Endothelial cell (in vitro differentiated cells): ENCODE measurements at regions not wholly inside any gene's neighbourhood (a gene's known extent, or its start where the extent isn't known, plus 50 kb on each side); places are given as distances from the start of the nearest gene placed in this dataset.

Experiments used
- DNase-seq: peaks from one replicate; pipeline ENCODE4 v3.0.0; 2021; ENCODE audit warnings: low spot score
- H3K27ac Mint-ChIP-seq: one replicate; pipeline ENCODE4 v1.8.0; 2021; ENCODE audit warnings: mixed read lengths, inconsistent platforms; ENCODE audit not compliant: unreplicated experiment
- H3K27me3 Mint-ChIP-seq: one replicate; pipeline ENCODE4 v1.8.0; 2021; ENCODE audit warnings: mild to moderate bottlenecking, moderate library complexity, mixed read lengths, inconsistent platforms; ENCODE audit not compliant: unreplicated experiment
- H3K36me3 Mint-ChIP-seq: one replicate; pipeline ENCODE4 v1.8.0; 2021; ENCODE audit warnings: mild to moderate bottlenecking, low read depth, mixed read lengths, inconsistent platforms; ENCODE audit not compliant: unreplicated experiment
- H3K4me1 Mint-ChIP-seq: one replicate; pipeline ENCODE4 v1.8.0; 2021; ENCODE audit warnings: mild to moderate bottlenecking, mixed read lengths, inconsistent platforms; ENCODE audit not compliant: unreplicated experiment
- H3K4me3 Mint-ChIP-seq: one replicate; pipeline ENCODE4 v1.8.0; 2021; ENCODE audit warnings: mild to moderate bottlenecking, mixed read lengths, inconsistent platforms; ENCODE audit not compliant: unreplicated experiment
- H3K9me3 Mint-ChIP-seq: one replicate; pipeline ENCODE4 v1.8.0; 2021; ENCODE audit warnings: mixed read lengths, inconsistent platforms; ENCODE audit not compliant: unreplicated experiment
- TF ChIP-seq, protein P1 (sequence below): fragments of 200-600 bp; sonication (generic); IDR thresholded peaks from one replicate; pipeline ENCODE4 v1.5.0; 2021; ENCODE audit warnings: antibody characterized with exemption; ENCODE audit not compliant: unreplicated experiment

DNA sequence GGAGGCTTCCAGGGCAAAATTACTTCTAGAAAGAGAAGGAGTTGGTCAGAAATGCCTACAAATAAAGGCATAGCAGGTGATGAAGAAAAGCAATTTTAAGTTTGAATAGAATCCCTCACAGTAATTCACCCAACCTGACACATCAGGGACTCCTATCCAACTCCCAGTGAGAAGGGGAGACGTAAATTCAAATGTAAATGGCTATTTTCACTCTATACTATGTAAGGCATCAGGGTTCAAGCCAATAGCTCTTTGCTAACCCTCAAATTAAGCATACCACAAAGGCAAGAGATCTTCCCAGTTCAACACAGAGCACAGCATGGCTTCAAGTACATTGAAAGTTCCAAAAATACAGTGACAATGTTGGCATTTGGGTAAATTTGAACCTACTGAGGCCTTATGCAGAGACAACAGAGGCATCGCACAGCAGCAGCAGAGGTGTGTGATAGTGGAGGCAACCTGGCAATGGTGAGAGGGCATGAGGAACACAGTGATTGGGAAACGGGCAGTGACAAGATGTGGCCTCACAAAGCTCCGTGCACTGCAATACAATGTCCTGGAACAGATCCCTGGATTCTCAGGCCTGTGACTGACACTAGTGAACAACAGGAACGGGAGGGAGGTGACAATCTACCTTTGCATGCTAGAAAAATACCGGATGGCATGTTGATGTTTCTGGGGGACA is 95.7 kb downstream of the VSTM2A start:
- TF ChIP-seq, protein P1, sequence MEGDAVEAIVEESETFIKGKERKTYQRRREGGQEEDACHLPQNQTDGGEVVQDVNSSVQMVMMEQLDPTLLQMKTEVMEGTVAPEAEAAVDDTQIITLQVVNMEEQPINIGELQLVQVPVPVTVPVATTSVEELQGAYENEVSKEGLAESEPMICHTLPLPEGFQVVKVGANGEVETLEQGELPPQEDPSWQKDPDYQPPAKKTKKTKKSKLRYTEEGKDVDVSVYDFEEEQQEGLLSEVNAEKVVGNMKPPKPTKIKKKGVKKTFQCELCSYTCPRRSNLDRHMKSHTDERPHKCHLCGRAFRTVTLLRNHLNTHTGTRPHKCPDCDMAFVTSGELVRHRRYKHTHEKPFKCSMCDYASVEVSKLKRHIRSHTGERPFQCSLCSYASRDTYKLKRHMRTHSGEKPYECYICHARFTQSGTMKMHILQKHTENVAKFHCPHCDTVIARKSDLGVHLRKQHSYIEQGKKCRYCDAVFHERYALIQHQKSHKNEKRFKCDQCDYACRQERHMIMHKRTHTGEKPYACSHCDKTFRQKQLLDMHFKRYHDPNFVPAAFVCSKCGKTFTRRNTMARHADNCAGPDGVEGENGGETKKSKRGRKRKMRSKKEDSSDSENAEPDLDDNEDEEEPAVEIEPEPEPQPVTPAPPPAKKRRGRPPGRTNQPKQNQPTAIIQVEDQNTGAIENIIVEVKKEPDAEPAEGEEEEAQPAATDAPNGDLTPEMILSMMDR, result no peak
- Mint-ChIP-seq H3K4me3 (no peak overlapping the region), H3K27me3 (no peaks in the 10 kb centered on the region), H3K27ac (no peak overlapping the region), H3K36me3 (no peaks in the 10 kb centered on the region), H3K4me1 (no peaks in the 10 kb centered on the region), H3K9me3 (no peaks in the 10 kb centered on the region)
- no peak for DNase-seq

DNA sequence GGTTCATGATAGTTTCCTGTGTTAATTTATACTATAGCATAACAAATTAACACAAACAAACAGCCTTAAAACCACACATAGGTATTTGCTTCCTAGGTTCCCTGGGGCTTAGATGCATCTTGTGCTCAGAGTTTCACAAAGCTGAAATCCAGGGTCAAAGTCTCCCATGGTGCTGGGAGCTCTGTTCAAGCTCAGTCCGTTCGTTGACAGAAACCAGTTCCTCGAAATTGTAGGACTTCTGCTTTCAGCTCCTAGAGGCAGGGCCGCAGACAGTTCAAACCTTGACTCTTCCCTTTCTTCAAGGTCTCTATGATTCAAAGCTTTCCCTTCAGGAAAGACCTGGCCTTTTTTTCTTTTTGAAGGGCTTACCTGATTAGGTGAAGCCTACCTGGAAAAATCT is 90.5 kb downstream of the VSTM2A start:
- Mint-ChIP-seq H3K9me3 (no peaks in the 10 kb centered on the region), H3K36me3 (no peaks in the 10 kb centered on the region), H3K27ac (no peak overlapping the region), H3K27me3 (peaks cover 2% of the 10 kb centered on the region), H3K4me1 (no peaks in the 10 kb centered on the region), H3K4me3 (no peak overlapping the region)
- DNase-seq, result no peak
- TF ChIP-seq, protein P1, result no peak

DNA sequence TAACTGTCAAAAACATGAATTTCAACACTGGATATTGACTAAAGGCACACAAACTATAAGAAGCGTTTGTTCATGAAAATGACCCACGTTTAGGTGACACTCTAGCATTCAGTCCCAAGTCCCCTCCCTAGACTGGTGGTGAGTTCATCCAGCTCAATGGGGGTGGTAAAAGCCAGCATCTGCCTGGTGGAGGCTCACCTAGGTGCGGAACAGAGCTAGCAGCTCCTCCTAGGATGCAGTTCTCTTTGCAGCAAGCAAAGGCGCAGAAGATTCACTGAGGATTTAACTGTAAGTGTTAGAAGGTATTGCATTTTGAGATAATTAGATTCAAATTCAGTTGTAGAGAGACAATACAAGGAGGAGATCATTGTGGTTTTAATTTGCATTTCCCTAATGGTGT is 87.6 kb downstream of the VSTM2A start:
- no peaks in the 10 kb centered on the region for H3K36me3 Mint-ChIP-seq
- H3K4me3 Mint-ChIP-seq, result no peak overlapping the region
- TF ChIP-seq, protein P1, result no peak
- H3K4me1 Mint-ChIP-seq, result no peaks in the 10 kb centered on the region
- no peak for DNase-seq
- no peaks in the 10 kb centered on the region for H3K9me3 Mint-ChIP-seq
- peaks cover 3% of the 10 kb centered on the region for H3K27me3 Mint-ChIP-seq
- H3K27ac Mint-ChIP-seq, result no peak overlapping the region

DNA sequence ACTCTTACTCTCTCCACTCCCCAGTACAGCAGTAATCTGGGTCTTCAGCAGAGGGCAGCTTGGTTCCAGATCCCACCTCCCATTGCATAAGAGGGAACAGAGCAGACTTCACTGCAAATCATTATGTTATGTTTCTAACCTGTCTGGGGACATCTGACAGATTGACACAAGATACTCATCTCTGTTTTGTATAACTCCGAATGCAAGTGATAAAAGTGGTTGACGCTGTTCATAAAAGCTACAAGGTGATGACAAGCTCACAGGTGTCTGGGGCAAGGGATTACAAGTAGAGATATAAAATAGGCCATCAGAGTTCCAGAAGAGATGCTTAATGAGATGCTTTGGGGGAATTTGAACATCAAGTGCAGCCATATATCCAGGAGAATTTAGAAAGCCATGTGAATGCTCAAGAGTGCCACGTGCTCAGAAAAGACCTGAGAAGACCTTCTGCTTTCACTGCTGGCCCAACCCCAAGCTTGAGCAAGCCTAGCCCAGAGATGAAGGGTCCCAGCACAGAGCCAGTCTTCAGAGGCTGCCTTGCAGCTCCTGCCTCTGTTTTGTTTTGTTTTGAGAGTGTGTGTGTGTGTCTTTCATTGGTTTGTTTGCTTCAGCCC is 80.6 kb downstream of the VSTM2A start:
- no peak for DNase-seq
- Mint-ChIP-seq H3K36me3 (no peaks in the 10 kb centered on the region), H3K4me3 (no peak overlapping the region), H3K4me1 (no peaks in the 10 kb centered on the region), H3K9me3 (no peaks in the 10 kb centered on the region), H3K27ac (no peak overlapping the region), H3K27me3 (peaks cover 5% of the 10 kb centered on the region)
- TF ChIP-seq, protein P1, result no peak
